Inflammatory macrophage treated with lipopolysaccharide for 1 hour (primary cell): ENCODE measurements at regions not wholly inside any gene's neighbourhood (a gene's known extent, or its start where the extent isn't known, plus 50 kb on each side); places are given as distances from the start of the nearest gene placed in this dataset.
"Not testable (repeated sequence)": the region's sequence is repeated elsewhere in the genome, so short reads cannot be mapped to it uniquely, and the experiment has no call there.

Source experiments
- DNase-seq, 2 donors: peaks; one replicate each; pipeline ENCODE4 v3.0.0-alpha.2; 2020 to 2022

GRCh38 chr12:97714107-97714563, 251.5 kb downstream of the RMST start:
- DNase-seq: no peak

- DNase-seq: no peak
Measured at GRCh38 chr12:97716356-97716755, 253.8 kb downstream of the RMST start.

GRCh38 chr12:97723801-97724200, 261.2 kb downstream of the RMST start:
- DNase-seq: not testable (repeated sequence)

GRCh38 chr12:97745406-97746101, 282.9 kb downstream of the RMST start:
- DNase-seq: no peak

GRCh38 chr12:97748298-97748697, 285.7 kb downstream of the RMST start:
- no peak for DNase-seq

GRCh38 chr12:97751704-97752103, 289.1 kb downstream of the RMST start:
- no peak for DNase-seq

- DNase-seq: no peak
Measured at GRCh38 chr12:97752129-97752528, 289.5 kb downstream of the RMST start.

- DNase-seq: no peak
Measured at GRCh38 chr12:97753332-97753731, 290.7 kb downstream of the RMST start.

GRCh38 chr12:97754306-97754705, 291.7 kb downstream of the RMST start:
- no peak for DNase-seq

GRCh38 chr12:97756066-97756666, 293.6 kb downstream of the RMST start:
- DNase-seq: no peak

- DNase-seq: no peak
Measured at GRCh38 chr12:97756741-97757140, 294.1 kb downstream of the RMST start.

GRCh38 chr12:97757481-97758193, 295.0 kb downstream of the RMST start:
- DNase-seq: no peak

GRCh38 chr12:97758194-97758501, 295.5 kb downstream of the RMST start:
- DNase-seq: no peak

- DNase-seq: no peak
Measured at GRCh38 chr12:97758586-97758985, 296.0 kb downstream of the RMST start.

- DNase-seq: no peak
Measured at GRCh38 chr12:97760601-97761000, 298.0 kb downstream of the RMST start.

GRCh38 chr12:97763113-97763512, 300.5 kb downstream of the RMST start:
- DNase-seq: no peak

GRCh38 chr12:97764700-97765099, 302.1 kb downstream of the RMST start:
- no peak for DNase-seq

GRCh38 chr12:97767347-97767746, 304.7 kb downstream of the RMST start:
- DNase-seq: no peak

GRCh38 chr12:97778111-97778510, 315.5 kb downstream of the RMST start:
- no peak for DNase-seq

GRCh38 chr12:97781342-97781741, 318.7 kb downstream of the RMST start:
- DNase-seq: no peak

GRCh38 chr12:97784904-97785303, 322.3 kb downstream of the RMST start:
- DNase-seq: no peak

GRCh38 chr12:97790281-97790680, 327.7 kb downstream of the RMST start:
- DNase-seq: no peak

GRCh38 chr12:97797473-97797872, 334.9 kb downstream of the RMST start:
- DNase-seq: no peak

- no peak for DNase-seq
Measured at GRCh38 chr12:97800561-97800960, 338.0 kb downstream of the RMST start.
